ENCODE measurements at regions not wholly inside any gene's neighbourhood (a gene's known extent, or its start where the extent isn't known, plus 50 kb on each side); places are given as distances from the start of the nearest gene placed in this dataset.

DNA sequence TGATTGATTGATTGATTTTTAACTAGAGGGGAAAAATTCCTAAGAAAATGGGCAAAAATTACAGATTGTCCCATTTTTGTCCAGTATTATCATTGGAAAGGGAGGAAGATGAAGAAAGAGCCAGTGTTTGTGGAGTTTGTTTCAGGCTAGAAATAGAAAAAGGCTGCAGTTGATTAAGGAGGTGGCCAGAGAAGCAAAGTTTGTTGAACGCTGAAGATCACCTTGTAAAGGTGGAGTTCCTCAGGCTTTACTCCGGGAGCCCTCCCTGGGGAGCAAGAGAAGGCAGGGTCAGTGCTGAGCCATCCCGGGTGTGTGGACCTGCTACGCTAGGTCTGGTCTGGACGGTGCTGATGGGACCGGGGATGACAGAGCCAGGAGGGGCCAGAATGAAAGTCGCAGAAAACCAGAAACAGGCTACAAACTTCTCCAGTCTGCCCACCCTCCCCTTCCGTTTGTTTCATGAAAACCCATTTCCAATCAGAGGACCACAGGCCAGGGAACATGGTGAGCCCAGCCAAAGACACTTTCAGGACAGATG, 222.6 kb upstream of the FOXF1 start:
- no peak for DNase-seq

DNA sequence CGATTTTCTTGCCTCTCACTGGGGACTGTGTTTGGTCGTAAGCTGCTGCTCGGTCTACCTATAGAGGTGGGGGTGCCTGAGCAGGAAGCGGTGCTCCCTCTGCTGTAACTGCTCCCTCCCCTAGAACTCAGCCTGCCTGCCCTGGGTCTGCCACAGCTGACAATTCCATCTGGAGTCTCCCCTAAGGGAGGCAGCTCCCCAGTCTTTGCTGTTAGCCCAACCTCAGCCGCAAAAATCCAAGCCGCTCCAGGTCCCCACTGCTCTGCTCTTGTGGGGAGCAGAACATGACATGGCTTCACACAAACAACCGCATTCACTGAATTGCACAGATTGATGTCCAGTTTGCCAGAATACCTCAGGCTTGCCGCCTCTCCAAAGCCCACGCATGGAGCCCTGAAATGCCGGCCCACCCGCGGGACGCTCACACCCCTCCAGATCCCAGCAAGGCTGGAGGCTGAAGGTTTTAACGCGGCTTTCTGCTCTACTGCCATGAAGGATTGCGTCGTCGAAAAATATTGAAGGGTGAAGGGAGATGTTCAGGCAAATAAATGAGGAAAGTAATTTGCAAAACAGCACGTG, 221.5 kb upstream of the FOXF1 start:
- DNase-seq, result no peak

DNA sequence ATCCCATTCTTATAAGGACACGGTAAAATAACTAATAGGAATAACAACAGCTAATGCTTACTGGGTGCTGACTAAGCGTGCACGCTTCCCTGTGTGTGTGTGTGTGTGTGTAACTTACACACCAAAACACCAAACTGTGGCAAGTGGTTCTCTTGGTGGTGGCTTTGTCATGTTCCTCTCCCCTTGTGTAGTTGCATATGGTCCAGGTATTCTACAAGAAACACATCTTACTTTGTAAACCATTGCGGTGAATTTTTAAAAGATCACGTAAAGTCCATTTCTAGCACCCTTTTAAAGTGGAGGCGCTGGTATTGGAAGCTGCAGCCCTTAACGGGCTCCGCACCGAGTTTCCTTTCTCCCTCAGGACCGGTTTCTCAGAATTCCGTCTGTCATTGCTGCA, 221.0 kb upstream of the FOXF1 start:
- DNase-seq, result no peak

DNA sequence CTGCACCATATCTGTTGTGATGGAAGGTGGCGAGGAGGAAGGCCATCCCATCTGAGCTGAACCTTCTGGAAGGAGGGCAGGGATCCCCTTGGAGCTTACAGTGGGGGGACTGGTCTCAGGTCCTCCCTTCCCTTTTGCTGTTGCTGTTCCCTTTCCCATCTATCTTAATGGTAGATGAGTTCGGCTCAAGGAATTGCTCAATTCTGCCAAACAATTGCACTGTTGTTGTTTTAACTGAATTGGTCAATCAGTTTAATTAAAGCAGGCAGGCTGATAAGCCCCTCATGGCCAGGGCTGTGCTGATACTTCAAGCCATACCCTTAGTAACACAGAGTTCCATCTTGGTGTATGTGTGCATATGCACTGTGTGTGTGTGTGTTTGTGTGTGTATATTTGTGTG, 220.4 kb upstream of the FOXF1 start:
- DNase-seq, result no peak

DNA sequence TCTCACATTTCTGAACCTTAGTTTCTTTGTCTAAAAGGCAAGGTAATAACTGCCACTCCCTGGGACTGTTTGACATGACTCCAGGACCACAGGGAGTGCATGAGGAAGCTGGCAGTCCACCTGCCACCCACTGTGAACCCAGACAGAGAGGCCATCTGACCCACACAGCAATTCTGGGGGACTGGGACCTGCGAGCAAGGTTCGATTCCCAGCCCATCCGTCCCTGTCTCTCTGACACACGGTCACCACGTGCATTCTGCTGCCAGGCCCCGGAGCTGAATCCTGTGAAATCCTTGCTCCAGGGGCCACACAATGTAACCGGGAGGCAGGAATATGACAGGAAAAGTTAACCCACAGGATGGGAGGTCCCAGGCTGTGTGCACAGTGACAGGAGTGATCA, 218.8 kb upstream of the FOXF1 start:
- DNase-seq, result no peak

DNA sequence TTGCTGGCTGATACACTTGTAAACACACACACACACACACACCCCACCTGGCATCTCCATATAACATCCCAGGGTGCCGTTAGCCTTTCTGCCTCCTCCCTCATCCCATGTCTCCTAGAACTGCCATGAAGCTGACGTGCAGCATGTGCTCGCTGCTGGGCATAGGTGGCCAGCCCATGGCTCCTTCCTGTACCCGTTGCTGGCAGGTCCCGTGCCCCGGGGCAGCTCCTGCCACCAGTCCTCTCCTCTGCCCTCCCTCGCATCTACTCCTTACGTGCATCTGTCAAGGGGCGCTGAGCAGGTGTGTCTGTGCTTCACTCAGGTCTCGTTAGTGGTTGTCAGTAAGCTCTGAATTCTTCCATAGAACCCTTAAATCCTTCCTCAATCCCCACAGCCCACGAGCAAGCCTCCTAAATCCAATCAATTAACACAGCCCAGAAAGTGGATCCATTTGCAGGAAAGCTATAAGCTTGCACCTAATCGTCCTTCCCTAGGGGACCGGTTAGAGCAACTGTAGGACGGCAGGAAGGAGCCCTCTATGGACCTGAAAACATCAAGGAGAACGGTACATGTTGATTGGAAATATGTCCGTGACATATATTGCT, 218.1 kb upstream of the FOXF1 start:
- no peak for DNase-seq

DNA sequence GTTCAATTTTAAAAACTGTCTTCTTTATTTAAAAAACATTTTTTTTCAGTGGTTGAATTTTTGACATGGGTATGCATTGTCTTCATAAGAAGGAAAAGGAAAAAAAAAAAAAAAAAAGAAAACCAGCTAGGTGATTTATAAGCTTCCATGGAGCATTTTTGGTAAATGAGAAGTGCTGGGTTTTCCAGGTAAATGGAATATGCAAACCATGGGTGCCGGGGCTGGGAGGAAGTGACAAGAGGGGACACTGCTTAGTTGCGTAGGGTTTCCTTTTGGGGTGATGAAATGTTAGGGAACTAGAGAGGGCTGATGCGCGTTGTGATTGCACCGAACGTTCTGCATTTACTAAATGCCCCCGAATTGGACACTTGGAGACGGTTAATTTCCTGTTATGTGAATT, 217.4 kb upstream of the FOXF1 start:
- DNase-seq, result no peak

DNA sequence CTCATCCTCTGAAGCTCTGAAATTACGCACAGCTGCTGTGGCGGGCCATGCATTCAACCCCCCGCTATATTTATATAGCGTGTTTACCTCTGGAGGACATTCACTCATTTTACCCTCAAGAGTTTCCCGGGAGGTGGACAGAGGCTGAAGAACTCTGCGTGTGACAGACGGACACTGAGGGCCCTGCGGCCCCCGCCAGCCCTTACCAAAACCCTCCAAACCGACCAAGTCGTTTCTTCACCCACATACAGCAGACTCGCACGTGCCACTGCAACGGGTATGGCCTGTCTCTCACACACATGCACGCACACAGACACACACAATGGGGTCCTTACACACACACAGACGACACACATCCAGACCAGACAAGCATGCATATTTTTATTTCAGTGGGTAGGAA, 216.4 kb upstream of the FOXF1 start:
- no peak for DNase-seq

DNA sequence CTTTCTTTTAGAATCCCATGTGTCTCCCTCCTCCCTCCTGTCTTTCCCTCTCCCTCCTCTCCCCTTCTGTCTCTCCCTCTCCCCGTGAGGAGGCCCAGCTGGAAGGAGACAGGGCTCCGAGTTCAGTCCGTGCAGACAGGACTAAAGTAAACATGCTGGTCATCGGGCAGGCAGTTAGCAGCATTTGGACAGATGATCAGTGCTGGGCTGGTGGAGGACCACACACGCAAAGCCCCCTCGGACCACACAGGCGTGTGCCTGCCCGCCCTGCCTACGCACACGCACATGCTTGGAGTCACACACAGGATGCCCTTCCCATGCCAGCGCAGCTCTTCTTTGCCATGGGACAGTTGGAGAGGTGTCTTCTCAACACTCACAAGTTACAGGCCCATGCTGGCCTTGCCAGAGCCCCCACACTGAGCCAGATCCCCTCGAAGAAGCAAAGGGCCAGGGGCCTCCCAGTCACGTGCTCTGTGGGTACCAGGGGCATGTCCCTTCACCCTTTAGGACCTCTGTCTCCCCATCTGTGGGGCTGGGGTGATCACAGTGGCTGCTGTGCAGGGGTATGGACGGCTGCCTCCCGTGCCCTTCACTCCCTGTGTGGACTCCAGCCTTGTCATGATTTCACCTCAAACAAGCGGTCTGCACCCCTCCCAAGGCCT, 215.7 kb upstream of the FOXF1 start:
- no peak for DNase-seq

DNA sequence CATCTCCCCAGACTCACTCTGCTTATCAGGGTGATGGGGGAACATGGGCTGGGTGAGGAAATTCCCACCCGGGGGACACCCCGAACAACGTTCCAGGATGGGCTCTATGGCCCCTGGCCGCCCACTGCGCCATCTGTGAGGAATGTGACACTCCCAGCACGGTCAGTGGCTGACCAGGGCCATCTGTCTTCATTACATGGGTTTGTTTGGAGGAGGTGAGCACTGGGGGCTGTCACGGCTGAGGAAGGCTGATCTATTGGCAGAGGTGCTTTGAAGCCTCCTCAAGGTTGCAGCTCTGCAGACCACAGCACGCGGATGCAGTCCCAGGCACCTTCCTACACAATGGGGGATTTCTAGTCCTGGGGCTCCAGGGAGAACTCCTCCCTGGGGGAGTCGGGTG, 214.1 kb upstream of the FOXF1 start:
- DNase-seq, result no peak

DNA sequence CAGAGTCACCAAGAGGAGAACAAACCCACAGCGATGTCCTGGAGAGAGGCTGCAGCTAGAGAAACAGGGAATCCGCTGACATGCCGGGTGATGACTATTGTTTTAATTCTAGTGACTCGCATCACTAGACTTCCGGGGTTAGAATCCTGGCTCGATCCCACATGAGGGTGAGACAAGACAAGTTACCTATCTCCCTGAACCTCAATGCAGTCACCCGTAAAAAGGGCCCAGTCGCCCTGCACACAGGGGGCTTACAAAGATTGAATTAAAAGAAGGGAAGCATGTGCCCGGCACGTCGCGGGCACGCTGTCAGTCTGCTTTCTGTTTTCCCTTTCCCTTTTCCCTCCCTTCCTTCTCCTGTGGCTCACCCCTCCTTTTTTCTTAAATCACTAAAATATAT, 212.9 kb upstream of the FOXF1 start:
- DNase-seq, result no peak

DNA sequence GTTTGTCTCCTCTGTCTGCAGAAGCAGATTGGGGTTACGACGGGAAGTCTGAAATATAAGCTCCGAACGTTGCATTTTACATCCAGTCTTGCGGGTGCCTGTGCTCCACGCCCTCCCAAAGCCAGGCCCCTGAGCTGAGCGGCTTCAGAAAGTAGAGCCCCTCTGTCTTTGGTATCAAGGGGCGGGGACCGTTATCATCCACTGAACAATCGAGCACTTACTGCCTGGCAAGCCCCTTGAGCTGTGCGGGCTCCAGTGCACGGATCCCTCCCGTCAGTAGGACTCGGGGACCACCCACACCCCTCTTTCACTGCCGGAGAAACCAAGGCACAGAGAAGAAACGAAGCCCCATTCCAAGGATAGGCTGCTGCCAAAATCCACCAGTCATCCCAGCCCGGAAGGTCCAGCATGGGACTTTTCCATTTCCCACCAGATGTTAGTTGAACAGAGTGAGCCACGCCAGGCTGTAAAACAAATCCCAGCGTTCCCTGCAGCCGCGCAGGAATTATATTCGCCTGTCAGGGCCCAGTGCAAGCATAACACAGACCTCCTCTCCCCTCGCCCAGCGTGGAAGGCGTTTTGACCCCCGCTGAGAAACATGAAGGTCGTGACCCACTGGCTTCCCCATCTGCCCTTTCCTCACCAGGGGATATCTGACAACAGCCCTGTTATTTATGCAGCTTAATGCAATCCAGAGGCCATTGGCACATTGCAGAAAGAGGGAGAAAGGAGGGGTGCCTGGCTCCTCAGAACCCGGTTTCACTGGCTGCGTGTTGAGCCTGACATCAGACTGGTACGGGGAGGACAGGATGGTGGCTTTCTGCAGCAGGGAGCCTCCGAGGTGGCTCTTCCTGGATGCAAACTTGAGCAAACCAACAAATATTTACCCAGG, 212.2 kb upstream of the FOXF1 start:
- no peak for DNase-seq

DNA sequence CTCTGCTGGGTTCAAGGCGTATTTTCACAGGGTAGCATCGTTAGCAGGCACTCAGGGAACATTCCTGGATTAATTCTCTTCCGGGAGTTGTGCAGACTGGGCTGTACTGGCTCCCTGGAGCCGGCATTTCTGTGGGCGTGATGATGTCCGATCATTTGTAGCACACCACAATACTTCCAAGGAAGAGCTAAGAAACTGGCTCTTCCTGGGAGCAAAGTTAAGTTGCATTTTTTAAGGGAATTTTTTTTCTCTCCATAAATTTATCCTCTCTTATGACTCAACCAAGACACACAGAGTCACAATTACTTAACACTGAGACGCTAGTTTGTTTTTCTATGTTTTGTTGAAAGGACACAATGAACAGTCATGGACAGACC, 211.6 kb upstream of the FOXF1 start:
- DNase-seq, result no peak

DNA sequence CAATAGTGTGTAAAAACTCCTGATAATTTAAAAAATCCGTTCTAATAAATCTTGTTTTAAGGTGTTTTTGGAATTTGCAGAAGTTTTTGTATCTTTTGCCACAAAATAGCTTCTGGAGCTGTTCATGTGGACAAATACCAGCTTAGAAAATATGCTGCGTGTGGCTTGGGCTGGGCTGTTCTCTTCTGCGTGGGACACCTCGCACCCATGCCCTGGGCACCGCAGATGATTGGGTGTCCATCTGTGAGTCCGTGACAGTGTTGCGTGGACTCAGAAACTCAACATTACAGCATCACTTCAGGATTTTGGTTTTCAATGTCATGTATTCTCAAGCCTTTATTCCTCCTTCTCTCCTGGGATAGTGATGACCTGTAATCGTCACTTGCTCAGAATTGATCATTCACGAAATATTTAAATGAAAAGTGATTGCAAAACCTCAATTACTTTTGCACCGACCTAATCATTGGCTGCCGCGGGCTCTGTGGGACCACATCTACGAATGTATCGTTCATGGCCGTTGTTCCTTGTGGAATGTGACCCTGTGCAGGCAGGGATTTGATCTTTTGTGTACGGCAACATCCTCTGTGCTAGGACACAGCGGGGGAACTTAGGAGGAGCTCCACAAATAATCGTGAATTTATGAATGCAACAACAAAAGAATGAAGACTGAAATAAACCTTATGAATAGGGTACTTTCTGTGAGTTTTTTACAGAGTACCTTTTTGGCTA, 210.3 kb upstream of the FOXF1 start:
- DNase-seq, result no peak

DNA sequence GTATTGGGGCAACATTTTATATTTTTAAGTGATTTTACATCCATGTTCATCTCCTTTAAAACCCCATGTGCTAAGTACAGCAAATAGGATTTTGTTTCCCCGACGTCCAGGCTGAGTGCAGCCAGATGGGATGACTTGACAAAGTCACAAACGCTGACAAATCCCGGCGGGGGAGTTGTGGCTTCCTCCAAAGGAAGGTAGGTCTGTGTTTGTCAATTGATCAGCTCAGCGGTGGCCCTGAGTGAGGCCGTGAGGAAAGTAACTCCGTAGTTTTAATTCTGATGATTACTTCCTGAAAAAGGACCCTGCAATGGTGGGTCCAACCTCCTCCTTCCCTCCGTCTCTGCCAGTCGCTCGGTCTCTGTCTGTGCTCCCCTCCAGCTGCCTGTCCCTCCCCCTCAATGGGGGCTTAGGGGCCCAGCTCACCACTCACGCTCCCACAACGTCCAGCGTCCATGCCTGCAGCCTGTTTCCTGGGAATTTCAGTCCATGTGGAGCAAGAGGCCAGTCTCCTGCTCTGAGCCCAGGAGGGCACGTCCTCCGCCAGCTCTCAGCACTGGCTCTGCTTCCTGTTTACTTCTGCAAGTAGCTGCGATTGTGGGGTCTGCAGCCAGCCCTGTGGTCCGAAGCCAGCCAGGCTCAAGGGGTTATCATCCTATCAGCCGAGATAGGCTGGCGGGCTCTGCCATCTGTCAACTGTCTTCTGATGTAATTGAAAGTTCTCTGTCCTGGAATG, 209.4 kb upstream of the FOXF1 start:
- no peak for DNase-seq

DNA sequence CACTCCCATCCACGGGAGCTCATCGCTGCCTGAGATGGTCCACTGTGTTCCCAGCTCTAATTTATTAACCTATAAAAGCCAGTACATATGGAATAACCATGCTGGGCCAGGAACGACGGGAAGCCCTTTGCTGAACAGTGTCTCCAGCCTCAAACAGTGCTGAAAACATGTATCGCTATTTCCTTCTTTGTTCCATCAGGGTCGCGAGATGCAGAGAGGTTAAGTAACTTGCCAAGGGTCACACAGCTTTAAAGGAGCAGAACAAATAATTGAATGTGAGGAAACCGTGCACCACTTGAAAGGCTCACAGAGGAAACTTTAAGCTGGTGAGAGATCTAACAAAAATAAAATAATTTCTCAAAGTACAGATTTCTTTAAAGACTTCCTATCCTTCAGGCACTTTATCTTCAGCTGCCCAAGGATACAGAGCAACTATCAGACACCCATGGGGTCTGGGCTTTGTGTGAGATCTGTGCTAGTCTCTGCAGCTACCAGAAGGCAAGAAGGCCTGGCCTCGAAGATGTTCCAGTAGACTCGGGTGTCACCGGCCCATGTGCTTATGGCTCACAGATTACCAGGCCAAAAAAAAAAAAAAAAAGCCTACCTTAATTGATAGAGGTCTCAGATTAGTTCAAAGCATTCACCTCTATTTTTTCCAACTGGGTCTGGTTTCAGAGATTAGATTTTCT, 207.8 kb upstream of the FOXF1 start:
- no peak for DNase-seq

DNA sequence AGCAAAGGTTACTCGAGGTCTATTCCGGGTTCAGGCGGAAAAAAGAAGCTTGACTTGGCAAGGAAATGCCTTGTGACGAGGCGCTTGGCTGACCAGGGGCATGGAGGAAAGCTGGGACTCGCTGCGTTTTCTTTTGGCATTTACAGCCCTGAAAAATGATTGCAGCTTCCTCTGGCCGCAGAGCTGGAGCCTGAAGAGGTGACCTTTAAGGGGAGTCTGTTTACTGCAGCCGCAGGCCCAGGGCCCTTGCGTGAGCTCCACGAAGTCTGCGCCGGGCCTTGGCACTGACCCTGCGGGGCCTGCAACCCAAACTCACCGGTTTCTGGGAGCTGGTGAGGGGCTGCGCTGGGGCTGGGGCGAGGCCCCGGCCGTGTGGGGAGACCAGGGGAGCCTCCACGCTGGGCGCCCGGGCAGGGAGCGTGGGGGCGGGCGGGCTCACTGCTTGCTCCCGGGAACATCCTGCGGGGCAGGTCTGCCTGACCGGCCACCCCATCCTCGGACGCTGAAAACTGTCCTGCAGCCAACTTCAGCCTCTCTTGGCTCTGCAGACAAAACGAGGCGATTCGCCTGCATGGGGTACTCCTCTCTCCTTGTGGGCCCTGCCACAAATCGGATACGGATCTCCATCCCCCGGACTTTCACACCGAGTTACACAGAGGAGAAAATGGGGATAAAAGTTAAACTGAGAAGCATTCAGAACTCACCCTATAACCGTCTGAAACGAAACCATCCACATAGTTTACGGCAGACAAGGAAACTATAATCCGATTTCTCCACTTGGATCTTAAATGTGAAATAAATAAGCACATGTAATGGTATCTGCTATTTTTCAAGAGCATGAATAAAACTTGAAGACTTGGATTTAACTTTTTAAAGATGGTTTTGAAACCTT, 206.3 kb upstream of the FOXF1 start:
- no peak for DNase-seq

DNA sequence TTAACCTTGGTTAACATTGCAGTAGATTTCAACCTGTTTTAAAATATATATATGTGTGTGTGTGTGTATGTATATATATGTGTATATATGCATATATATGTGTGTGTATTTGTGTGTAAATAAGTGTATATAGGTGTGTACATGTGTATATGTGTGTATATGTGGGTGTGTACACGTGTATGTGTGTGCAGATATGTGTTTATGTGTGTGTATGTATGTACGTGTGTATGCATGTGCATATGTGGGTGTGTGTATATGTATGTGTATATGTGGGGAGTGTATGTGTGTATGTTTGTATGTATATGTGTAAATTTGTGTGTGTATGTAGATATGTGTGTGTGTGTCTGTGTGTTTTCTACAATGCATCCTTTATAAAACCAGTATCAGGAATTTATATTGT, 205.5 kb upstream of the FOXF1 start:
- DNase-seq, result no peak

DNA sequence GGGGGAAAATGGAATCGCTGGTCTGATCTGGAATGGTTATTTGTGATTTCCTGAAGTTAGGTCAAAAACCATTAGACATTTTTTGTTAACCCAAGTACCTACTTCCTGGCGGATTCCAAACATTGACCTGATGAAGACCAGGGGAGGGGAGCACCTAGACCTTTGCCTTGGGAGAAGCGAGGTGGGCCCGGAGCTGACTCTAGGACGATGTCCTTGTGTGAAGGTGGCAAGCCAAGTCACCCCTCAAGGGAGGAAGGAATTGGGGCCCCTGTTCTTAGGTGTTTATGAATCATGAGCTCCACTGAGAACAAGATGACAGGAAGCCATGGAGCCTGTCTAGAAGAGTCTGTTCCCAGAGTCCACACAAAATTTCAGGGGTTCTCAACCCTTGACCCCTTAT, 204.9 kb upstream of the FOXF1 start:
- DNase-seq, result no peak

DNA sequence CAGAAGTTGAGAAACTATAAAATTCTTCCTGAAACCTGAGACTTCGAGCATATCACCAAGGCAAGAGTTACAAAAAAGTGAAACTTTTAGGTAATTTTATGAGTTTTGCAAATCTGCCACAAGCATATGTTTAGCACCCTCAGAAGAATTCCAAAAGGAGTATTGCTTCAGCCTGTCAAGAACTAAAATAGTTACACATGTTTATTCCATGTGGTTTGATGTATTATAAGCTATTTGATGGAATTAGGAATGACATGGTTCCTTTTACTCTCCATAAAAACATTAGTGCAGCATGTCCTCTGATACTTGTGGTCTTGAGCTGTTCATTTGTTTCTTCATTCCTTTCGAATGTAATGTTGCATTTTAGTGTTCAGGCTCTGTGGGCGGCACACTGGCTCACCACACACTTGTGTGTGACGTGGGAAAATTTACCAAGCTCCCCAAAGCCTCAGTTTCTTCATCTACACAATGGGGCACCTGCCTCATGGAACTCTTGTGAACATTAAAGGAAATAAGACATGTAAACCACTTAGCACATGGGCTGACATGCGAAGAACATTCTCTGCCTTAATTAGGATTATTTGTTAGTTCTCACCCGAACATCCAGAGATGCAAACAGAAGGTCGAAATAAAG, 204.2 kb upstream of the FOXF1 start:
- no peak for DNase-seq
